GM12891 (cell line): ENCODE measurements at regions not wholly inside any gene's neighbourhood (a gene's known extent, or its start where the extent isn't known, plus 50 kb on each side); places are given as distances from the start of the nearest gene placed in this dataset.

Experiments used
- POLR2A ChIP-seq: IDR thresholded peaks from 2 replicates; pipeline ENCODE4 v1.6.1; 2011; ENCODE audit warnings: low read depth, low read length, control low read depth
- POLR2AphosphoS5 ChIP-seq: IDR thresholded peaks from 2 replicates; pipeline ENCODE4 v1.6.1; 2011; ENCODE audit warnings: low read depth, low read length, control low read depth
- SPI1 ChIP-seq: IDR thresholded peaks from 2 replicates; pipeline ENCODE4 v1.6.1; 2011; ENCODE audit warnings: low read depth, low read length, control low read depth
- TAF1 ChIP-seq: IDR thresholded peaks from 2 replicates; pipeline ENCODE4 v1.6.1; 2011; ENCODE audit warnings: low read depth, low read length, control low read depth

GRCh38 chr15:61613138-61613537, 384.0 kb upstream of the RORA start:
- no peak for TF ChIP-seq POLR2A
- no peak for TF ChIP-seq SPI1
- no peak for TF ChIP-seq POLR2AphosphoS5
- no peak for TF ChIP-seq TAF1
